SH-SY5Y (cell line): ENCODE measurements at regions not wholly inside any gene's neighbourhood (a gene's known extent, or its start where the extent isn't known, plus 50 kb on each side); places are given as distances from the start of the nearest gene placed in this dataset.

Experiments used
- GATA2 ChIP-seq: IDR thresholded peaks from 2 replicates; pipeline ENCODE4 v1.6.1; 2011; ENCODE audit warnings: mild to moderate bottlenecking, low read depth, low read length
- GATA3 ChIP-seq: IDR thresholded peaks from 2 replicates; pipeline ENCODE4 v1.6.1; 2011; ENCODE audit warnings: low read depth, mild to moderate bottlenecking, low read length, moderate library complexity

DNA sequence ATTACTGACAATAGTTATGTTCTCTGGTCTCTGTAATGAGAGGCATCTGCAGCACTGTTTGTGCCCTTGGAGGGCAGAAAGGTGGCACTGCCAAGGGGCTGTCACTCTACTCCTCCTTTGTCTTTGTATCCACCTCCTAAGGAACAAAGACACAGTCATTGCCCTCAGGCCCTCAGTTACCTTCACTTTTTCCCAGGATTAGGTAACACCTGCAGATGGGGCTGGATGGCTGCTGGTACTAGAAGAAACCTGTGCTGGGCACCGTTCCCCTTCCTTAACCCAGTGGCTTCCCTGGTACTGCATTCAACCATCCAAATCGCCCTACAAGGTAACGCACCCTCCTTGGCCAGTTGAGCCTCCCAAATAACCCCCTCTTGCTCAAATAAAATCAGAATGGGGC, 246.9 kb upstream of the NEBL start:
- TF ChIP-seq GATA3 (no peak), GATA2 (no peak)
